Right lobe of liver (tissue), 6 donors: ENCODE measurements at regions not wholly inside any gene's neighbourhood (a gene's known extent, or its start where the extent isn't known, plus 50 kb on each side); places are given as distances from the start of the nearest gene placed in this dataset.
"Not testable (repeated sequence)": the region's sequence is repeated elsewhere in the genome, so short reads cannot be mapped to it uniquely, and the experiment has no call there.

Source experiments
- ATAC-seq, 4 donors: fragments of 200-7000 bp; cut with Tn5 transposase; one replicate each; pipeline ENCODE4 v1.9.1; 2020; ENCODE audit warnings: mild to moderate bottlenecking in 4 of 4, moderate library complexity in 4 of 4
- DNase-seq, 3 donors: peaks; one replicate each; pipeline ENCODE4 v3.0.0-alpha.2; 2020
- H3K27ac ChIP-seq, 3 donors: fragments of 200-600 bp; one replicate each; pipeline ENCODE4 v1.8.0; 2022
- H3K27me3 ChIP-seq, 2 donors: fragments of 200-600 bp; one replicate each; pipeline ENCODE4 v1.8.0; 2022
- H3K36me3 ChIP-seq, 4 donors: fragments of 200-600 bp; sonication (generic) in 1 of 4; one replicate each; pipeline versions ENCODE4 v1.5.1 to v1.8.0; 2017 to 2022; ENCODE audit warnings: control low read depth in 1 of 4
- H3K4me1 ChIP-seq, 4 donors: fragments of 200-600 bp; sonication (generic) in 1 of 4; one replicate each; pipeline versions ENCODE4 v1.5.1 to v1.8.0; 2017 to 2022; ENCODE audit warnings: control low read depth in 1 of 4
- H3K4me3 ChIP-seq, 3 donors: fragments of 200-600 bp; one replicate each; pipeline ENCODE4 v1.8.0; 2022
- H3K9me3 ChIP-seq, 4 donors: fragments of 200-600 bp; sonication (generic) in 1 of 4; one replicate each; pipeline versions ENCODE4 v1.5.1 to v1.8.0; 2017 to 2022; ENCODE audit warnings: control low read depth in 1 of 4
- CTCF ChIP-seq, 4 donors: fragments of 200-600 bp in 3 of 4; fragments of 450-650 bp in 1 of 4; IDR thresholded peaks; one replicate each; pipeline versions ENCODE4 v1.5.1 to v1.8.0; 2016 to 2022; ENCODE audit warnings: antibody characterized with exemption in 4 of 4, mild to moderate bottlenecking in 2 of 4
- POLR2A ChIP-seq: fragments of 450-650 bp; IDR thresholded peaks from one replicate; pipeline ENCODE4 v1.6.1; 2017; ENCODE audit warnings: antibody characterized with exemption, mild to moderate bottlenecking
- WGBS: methylation state at CpG from one replicate; pipeline ENCODE4 v1.1.6; 2018; ENCODE audit warnings: low coverage, low lambda C conversion rate; ENCODE audit not compliant: insufficient coverage; ENCODE audit errors: missing lambda C conversion rate; 5-methylcytosine and 5-hydroxymethylcytosine counted together
- intact Hi-C, 2 donors: fragments of 100-400 bp; cut with DNase I; formaldehyde crosslinking; loops; one replicate each; pipeline versions ENCODE4 v1.11.2 to v1.14.1; 2022
- donor health status: DM: no; HTN: yes; CAD: no.
- donor health status: DM: no; HTN: no; CAD: no.
- donor health status: DM: no; HTN: no; CAD: no.
- donor health status: DM: no; HTN: yes; CAD: no.
- donor health status: DM: no; HTN: yes; CAD: no.

DNA sequence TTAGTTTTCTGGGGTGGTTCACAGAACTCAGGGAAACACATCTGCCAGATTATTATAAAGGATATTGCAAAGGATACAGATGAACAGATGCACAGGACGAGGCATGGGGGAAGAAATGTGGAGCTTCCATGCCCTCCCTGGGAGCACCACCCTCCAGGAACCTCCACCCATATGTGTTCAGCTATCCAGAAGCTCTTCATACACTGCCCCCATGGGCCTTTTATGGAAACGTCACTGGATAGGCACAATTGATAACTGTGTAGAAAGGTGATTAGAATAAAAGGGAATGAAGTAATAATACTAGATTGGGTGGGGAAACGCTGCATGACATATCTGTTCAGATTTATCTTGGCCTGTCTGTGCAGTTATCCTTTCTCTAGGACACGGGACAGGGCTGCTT lies 357.9 kb downstream of the HS3ST1 start:
- no peaks in the 10 kb centered on the region for H3K4me1 ChIP-seq
- H3K36me3 ChIP-seq: no peaks in the 10 kb centered on the region
- no peaks in the 10 kb centered on the region for H3K9me3 ChIP-seq
- WGBS: 51% methylated on average over 4 of the region's 4 CpGs
- H3K27me3 ChIP-seq: no peaks in the 10 kb centered on the region
- H3K4me3 ChIP-seq: no peak overlapping the region
- TF ChIP-seq CTCF (IDR thresholded peaks at IDR 0.05): no peak
- TF ChIP-seq POLR2A: no peak
- H3K27ac ChIP-seq: no peak overlapping the region
- DNase-seq (no peak), ATAC-seq (no peak)
- intact Hi-C loops: no loop called here

DNA sequence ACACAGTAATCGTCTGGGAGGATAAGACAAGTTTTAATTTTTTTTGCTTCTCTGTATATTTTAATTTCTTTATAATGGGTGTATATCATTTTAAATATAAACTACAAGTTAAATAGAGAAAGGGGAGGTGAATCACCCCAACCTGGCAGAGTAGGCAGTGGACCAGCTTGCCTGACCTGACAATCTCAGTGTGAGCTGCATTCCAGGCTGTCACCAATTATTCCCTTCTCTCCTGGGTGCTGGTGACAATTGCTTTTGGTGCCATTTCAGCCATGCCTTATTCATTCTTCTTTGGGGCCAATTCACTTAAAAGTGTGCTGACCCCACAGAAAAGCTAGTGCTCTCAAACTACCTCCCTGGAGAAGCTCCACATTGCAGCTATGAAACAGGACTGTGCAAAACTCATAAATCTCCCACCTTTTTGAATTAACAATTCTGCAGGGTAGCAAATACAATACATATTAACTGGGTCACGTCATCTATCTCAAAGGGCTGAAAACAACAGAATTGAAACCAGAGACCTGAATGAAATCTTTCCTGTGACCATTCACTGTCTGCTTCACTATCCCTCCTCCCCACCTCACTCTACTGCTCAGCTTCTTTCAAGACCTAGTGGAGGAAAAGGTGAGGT lies 359.0 kb downstream of the HS3ST1 start:
- ATAC-seq: no peak
- no peaks in the 10 kb centered on the region for H3K27me3 ChIP-seq
- 28% methylated on average over 2 of the region's 2 CpGs for WGBS

GRCh38 chr4:11069083-11069482 lies 359.6 kb downstream of the HS3ST1 start:
- WGBS: 47% methylated on average over 3 of the region's 3 CpGs
- H3K4me3 ChIP-seq: no peak overlapping the region
- TF ChIP-seq POLR2A: no peak
- no peak for TF ChIP-seq CTCF (IDR thresholded peaks at IDR 0.05)
- H3K9me3 ChIP-seq: no peaks in the 10 kb centered on the region
- no peaks in the 10 kb centered on the region for H3K27me3 ChIP-seq
- DNase-seq (no peak), ATAC-seq (no peak)
- no peaks in the 10 kb centered on the region for H3K4me1 ChIP-seq
- no peaks in the 10 kb centered on the region for H3K36me3 ChIP-seq
- intact Hi-C loops: no loop called here
- no peak overlapping the region for H3K27ac ChIP-seq

More for the DNA sequence above, 359.0 kb downstream of the HS3ST1 start:
- no peak for DNase-seq
- Histone ChIP-seq H3K27ac (no peak overlapping the region), H3K36me3 (no peaks in the 10 kb centered on the region), H3K9me3 (no peaks in the 10 kb centered on the region), H3K4me1 (no peaks in the 10 kb centered on the region), H3K4me3 (no peak overlapping the region)
- no peak for TF ChIP-seq CTCF (IDR thresholded peaks at IDR 0.05)
- TF ChIP-seq POLR2A: no peak
- intact Hi-C loops: no loop called here

GRCh38 chr4:11066584-11066983 lies 362.1 kb downstream of the HS3ST1 start:
- H3K27ac ChIP-seq, H3K4me1 ChIP-seq, intact Hi-C loops, H3K36me3 ChIP-seq, H3K4me3 ChIP-seq, DNase-seq, H3K27me3 ChIP-seq, ATAC-seq, H3K9me3 ChIP-seq: not testable (repeated sequence)
- 81% methylated on average over 9 of the region's 22 CpGs for WGBS

GRCh38 chr4:11060637-11061036 lies 368.1 kb downstream of the HS3ST1 start:
- H3K9me3 ChIP-seq, DNase-seq, H3K27ac ChIP-seq, H3K27me3 ChIP-seq, H3K4me1 ChIP-seq, intact Hi-C loops, ATAC-seq, H3K4me3 ChIP-seq, H3K36me3 ChIP-seq: not testable (repeated sequence)
- 82% methylated on average over 3 of the region's 3 CpGs for WGBS

GRCh38 chr4:11054937-11055336 lies 370.4 kb upstream of the CLNK start:
- ATAC-seq, H3K27ac ChIP-seq, H3K36me3 ChIP-seq, H3K27me3 ChIP-seq, DNase-seq, H3K9me3 ChIP-seq, H3K4me1 ChIP-seq, H3K4me3 ChIP-seq, intact Hi-C loops: not testable (repeated sequence)
- 81% methylated on average over 7 of the region's 7 CpGs for WGBS
